Rectal smooth muscle tissue (tissue), 1 donor: ENCODE measurements at regions not wholly inside any gene's neighbourhood (a gene's known extent, or its start where the extent isn't known, plus 50 kb on each side); places are given as distances from the start of the nearest gene placed in this dataset.

Source experiments
- H3K27ac ChIP-seq: one replicate; pipeline ENCODE4 v1.7.0; 2013; ENCODE audit warnings: low read depth, low read length, inconsistent platforms
- H3K27me3 ChIP-seq: one replicate; pipeline ENCODE4 v1.7.0; 2013; ENCODE audit warnings: low read length; ENCODE audit not compliant: control insufficient read depth, insufficient read depth
- H3K36me3 ChIP-seq: one replicate; pipeline ENCODE4 v1.7.0; 2013; ENCODE audit warnings: low read length; ENCODE audit not compliant: control insufficient read depth, insufficient read depth
- H3K4me1 ChIP-seq: one replicate; pipeline ENCODE4 v1.7.0; 2013; ENCODE audit warnings: low read length; ENCODE audit not compliant: control insufficient read depth, insufficient read depth
- H3K4me3 ChIP-seq: one replicate; pipeline ENCODE4 v1.7.0; 2013; ENCODE audit warnings: low read length
- H3K9ac ChIP-seq: one replicate; pipeline ENCODE4 v1.7.0; 2013; ENCODE audit warnings: low read length

GRCh38 chr3:147614210-147614609, 205.0 kb downstream of the ZIC1 start:
- H3K36me3 ChIP-seq, result no peaks in the 10 kb centered on the region
- H3K4me3 ChIP-seq, result no peak overlapping the region
- no peak overlapping the region for H3K27ac ChIP-seq
- H3K27me3 ChIP-seq, result no peaks in the 10 kb centered on the region
- H3K9ac ChIP-seq, result no peak overlapping the region
- H3K4me1 ChIP-seq, result no peaks in the 10 kb centered on the region

DNA sequence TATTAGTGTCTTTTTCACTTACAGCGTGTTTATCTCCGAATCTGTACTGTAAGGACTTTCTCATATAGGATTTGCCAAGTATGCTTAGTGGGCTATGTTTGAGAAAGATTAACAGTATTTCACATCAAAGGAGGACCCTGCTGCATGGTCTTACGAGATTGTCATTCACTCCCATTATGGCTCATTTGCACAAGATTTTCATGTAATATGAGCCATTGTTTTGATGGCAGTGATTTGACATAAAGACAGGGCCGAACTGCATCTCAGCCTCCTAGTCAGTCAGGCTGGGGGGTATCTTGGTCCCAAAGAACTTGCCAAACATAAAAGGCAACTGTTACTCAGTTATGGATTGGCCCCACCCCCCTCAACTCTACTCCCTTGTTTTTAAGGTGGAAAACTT, 205.9 kb downstream of the ZIC1 start:
- Histone ChIP-seq H3K9ac (no peak overlapping the region), H3K27me3 (no peaks in the 10 kb centered on the region), H3K36me3 (no peaks in the 10 kb centered on the region), H3K4me1 (no peaks in the 10 kb centered on the region), H3K4me3 (no peak overlapping the region), H3K27ac (no peak overlapping the region)

- Histone ChIP-seq H3K4me1 (no peaks in the 10 kb centered on the region), H3K36me3 (no peaks in the 10 kb centered on the region), H3K27ac (no peak overlapping the region), H3K4me3 (no peak overlapping the region), H3K27me3 (no peaks in the 10 kb centered on the region), H3K9ac (no peak overlapping the region)
Measured at GRCh38 chr3:147616998-147617619, 207.9 kb downstream of the ZIC1 start.

- no peak overlapping the region for H3K4me3 ChIP-seq
- no peaks in the 10 kb centered on the region for H3K27me3 ChIP-seq
- no peak overlapping the region for H3K9ac ChIP-seq
- no peak overlapping the region for H3K27ac ChIP-seq
- H3K36me3 ChIP-seq, result no peaks in the 10 kb centered on the region
- no peaks in the 10 kb centered on the region for H3K4me1 ChIP-seq
Measured at GRCh38 chr3:147618691-147619090, 209.5 kb downstream of the ZIC1 start.

DNA sequence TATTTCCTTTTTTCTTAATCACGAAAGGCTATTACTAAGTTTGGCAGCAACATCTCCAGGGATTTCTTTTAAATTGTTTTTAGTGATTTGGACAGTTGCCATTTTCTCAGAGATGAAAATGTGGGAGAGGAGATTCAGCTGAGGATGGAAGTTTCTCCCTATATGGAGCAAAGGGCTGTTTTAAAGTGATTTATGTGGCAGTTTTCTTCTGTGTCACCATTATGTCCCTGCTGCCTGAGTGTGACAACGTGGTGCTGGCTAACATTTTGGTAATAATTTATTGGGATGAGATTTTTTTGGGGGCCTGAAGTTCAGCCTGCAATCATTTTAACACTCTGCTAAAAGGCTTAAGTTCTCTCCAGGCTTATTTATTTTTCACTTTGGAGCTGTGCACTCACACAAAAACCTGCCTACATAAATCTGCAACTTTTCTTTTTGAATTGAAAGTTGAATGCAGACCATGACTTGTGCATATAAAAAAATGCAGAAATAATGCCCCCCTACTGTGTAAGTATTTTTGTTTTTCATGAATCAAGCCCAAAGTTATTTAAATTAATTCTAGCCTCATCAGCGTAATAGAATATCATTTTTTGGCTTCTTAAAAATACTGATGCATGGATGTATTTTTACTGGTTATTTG, 210.9 kb downstream of the ZIC1 start:
- Histone ChIP-seq H3K4me1 (no peaks in the 10 kb centered on the region), H3K36me3 (no peaks in the 10 kb centered on the region), H3K27ac (no peak overlapping the region), H3K9ac (no peak overlapping the region), H3K4me3 (no peak overlapping the region), H3K27me3 (no peaks in the 10 kb centered on the region)

DNA sequence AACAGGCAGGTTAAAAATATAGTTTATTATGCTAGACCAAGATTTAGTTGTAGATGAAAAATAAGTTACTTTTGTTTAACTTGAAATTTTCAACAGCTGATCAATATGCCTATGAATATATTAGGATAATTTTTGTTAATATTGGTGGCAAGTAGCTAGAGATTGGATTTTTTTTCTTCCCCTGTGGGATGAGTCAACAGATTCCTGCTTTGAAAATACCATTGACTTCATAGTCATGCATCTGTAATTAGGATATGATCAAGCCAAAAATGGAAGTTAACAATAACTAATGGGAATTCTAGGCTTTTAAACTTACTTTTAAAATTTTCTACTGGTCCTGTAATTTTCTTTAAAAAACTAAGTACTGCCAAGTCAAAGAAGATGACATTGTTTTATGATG, 211.7 kb downstream of the ZIC1 start:
- Histone ChIP-seq H3K27me3 (no peaks in the 10 kb centered on the region), H3K4me1 (no peaks in the 10 kb centered on the region), H3K36me3 (no peaks in the 10 kb centered on the region), H3K9ac (no peak overlapping the region), H3K27ac (no peak overlapping the region), H3K4me3 (no peak overlapping the region)

DNA sequence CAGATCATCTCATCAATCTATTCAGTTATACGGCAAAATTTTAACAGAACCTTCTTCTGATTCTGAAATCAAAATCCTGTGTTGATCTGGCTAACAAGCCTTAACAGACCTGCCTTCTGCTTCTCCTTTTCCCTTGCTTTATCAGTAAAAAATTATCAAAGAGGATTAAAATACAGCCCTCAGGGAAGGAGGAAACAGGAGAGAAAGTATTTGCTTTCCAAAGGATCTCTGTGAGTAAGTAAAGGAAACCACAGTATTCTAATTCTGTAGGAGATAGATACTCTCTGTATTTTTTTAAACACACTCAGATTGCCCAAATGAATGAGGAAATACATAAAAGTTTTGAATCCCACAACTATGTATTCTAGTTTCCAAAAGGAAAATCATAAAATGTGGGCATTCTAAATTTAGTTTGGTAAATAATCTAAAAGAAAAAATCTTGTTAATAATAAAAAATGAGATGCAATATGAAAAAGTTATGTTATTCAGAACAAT, 221.8 kb downstream of the ZIC1 start:
- Histone ChIP-seq H3K4me1 (no peaks in the 10 kb centered on the region), H3K27ac (no peak overlapping the region), H3K36me3 (no peaks in the 10 kb centered on the region), H3K9ac (no peak overlapping the region), H3K27me3 (no peaks in the 10 kb centered on the region), H3K4me3 (no peak overlapping the region)

- Histone ChIP-seq H3K36me3 (no peaks in the 10 kb centered on the region), H3K27ac (no peak overlapping the region)
Measured at GRCh38 chr3:147640781-147641180, 231.6 kb downstream of the ZIC1 start.

GRCh38 chr3:147645761-147646160, 236.6 kb downstream of the ZIC1 start:
- Histone ChIP-seq H3K9ac (no peak overlapping the region), H3K36me3 (no peaks in the 10 kb centered on the region), H3K27me3 (no peaks in the 10 kb centered on the region), H3K4me3 (no peak overlapping the region), H3K4me1 (peaks cover 2% of the 10 kb centered on the region), H3K27ac (no peak overlapping the region)

More at GRCh38 chr3:147640781-147641180, 231.6 kb downstream of the ZIC1 start:
- Histone ChIP-seq H3K9ac (no peak overlapping the region), H3K27me3 (no peaks in the 10 kb centered on the region), H3K4me3 (no peak overlapping the region), H3K4me1 (no peaks in the 10 kb centered on the region)

DNA sequence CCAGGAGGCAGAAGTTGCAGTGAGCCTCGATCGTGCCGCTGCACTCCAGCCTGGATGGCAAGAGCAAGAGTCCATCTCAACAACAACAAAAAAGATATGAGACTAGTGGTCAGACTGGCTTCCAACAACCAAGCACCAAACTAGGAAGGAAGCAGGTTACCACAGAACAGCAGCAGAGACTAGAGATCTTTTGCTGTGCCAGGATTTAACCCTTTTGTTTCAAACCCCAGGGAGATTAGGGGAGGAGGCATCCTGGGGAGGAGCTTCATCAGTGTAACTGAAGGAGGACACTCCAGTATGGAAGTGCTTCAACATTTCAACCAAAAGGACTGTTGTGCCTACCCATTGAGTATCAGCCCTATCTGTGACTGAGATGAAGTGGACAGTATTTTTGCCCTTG, 240.3 kb downstream of the ZIC1 start:
- H3K4me3 ChIP-seq, result no peak overlapping the region

GRCh38 chr3:147651107-147651778, 242.1 kb downstream of the ZIC1 start:
- no peaks in the 10 kb centered on the region for H3K36me3 ChIP-seq
- H3K4me1 ChIP-seq, result peaks cover 4% of the 10 kb centered on the region
- no peaks in the 10 kb centered on the region for H3K27me3 ChIP-seq
- no peak overlapping the region for H3K4me3 ChIP-seq
- no peak overlapping the region for H3K27ac ChIP-seq
- no peak overlapping the region for H3K9ac ChIP-seq

More for the DNA sequence above, 240.3 kb downstream of the ZIC1 start:
- peaks cover 4% of the 10 kb centered on the region for H3K4me1 ChIP-seq
- no peak overlapping the region for H3K9ac ChIP-seq
- no peaks in the 10 kb centered on the region for H3K36me3 ChIP-seq
- H3K27me3 ChIP-seq, result no peaks in the 10 kb centered on the region
- H3K27ac ChIP-seq, result no peak overlapping the region

DNA sequence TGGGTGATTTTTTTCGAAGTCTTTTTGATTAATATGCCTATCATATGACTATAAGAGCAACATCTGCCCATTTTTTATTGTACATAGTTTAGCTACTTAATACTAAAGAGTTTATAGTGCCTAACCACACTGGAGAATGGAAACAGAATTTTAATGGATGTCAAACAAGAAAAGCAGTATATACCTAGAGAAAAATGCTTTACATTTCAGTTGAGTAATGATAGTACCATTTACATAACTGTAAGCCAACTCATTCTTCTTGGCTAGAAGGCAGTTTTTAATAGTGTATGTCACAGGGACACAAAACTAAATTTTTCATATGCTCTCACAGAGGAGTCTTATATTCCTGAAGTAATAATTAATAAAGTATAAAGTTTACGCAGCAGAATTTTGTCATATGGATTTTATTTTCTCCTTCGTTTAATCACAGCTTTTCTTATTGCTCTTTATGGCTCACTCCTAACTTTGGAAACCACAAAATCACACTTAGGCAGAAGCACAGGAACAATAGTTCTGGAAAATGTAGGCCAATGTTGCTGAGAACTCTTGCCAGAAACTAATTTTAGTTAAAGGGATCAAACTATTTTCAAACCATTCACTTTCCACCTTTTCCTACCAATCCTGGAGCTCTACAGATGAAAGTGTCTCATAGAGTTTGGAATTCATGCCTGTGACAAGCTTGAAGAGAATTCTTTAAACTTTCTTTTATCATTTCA, 243.6 kb downstream of the ZIC1 start:
- H3K27ac ChIP-seq, result no peak overlapping the region
- no peaks in the 10 kb centered on the region for H3K36me3 ChIP-seq
- H3K4me1 ChIP-seq, result peaks cover 4% of the 10 kb centered on the region
- no peak overlapping the region for H3K9ac ChIP-seq
- no peak overlapping the region for H3K4me3 ChIP-seq
- H3K27me3 ChIP-seq, result no peaks in the 10 kb centered on the region
